Stimulated activated CD4-positive, alpha-beta T cell treated with anti-CD3 and anti-CD28 coated beads, Interleukin-15, amount 100 ng/mL, for 24 hours (primary cell): ENCODE measurements at regions not wholly inside any gene's neighbourhood (a gene's known extent, or its start where the extent isn't known, plus 50 kb on each side); places are given as distances from the start of the nearest gene placed in this dataset.
"Not testable (repeated sequence)": the region's sequence is repeated elsewhere in the genome, so short reads cannot be mapped to it uniquely, and the experiment has no call there.

Source experiments
- DNase-seq: peaks from one replicate; pipeline ENCODE4 v3.0.0-alpha.2; 2020

GRCh38 chr6:130720076-130720715 lies 107.0 kb upstream of the SMLR1 start:
- DNase-seq, result no peak

- no peak for DNase-seq
Measured at GRCh38 chr6:130724089-130724488, 103.1 kb upstream of the SMLR1 start.

GRCh38 chr6:130725551-130725950 lies 101.7 kb upstream of the SMLR1 start:
- no peak for DNase-seq

- DNase-seq, result not testable (repeated sequence)
Measured at GRCh38 chr6:130728064-130728463, 99.1 kb upstream of the SMLR1 start.

GRCh38 chr6:130730600-130730999 lies 96.6 kb upstream of the SMLR1 start:
- DNase-seq, result no peak

- no peak for DNase-seq
Measured at GRCh38 chr6:130734161-130734560, 93.0 kb upstream of the SMLR1 start.

- no peak for DNase-seq
Measured at GRCh38 chr6:130740308-130740707, 86.9 kb upstream of the SMLR1 start.

- DNase-seq, result no peak
Measured at GRCh38 chr6:130742131-130742681, 85.0 kb upstream of the SMLR1 start.

GRCh38 chr6:130743175-130743574 lies 84.0 kb upstream of the SMLR1 start:
- DNase-seq, result no peak

- DNase-seq, result no peak
Measured at GRCh38 chr6:130744576-130745366, 82.4 kb upstream of the SMLR1 start.

- DNase-seq, result no peak
Measured at GRCh38 chr6:130748041-130748440, 79.2 kb upstream of the SMLR1 start.

GRCh38 chr6:130749402-130749801 lies 77.8 kb upstream of the SMLR1 start:
- no peak for DNase-seq

GRCh38 chr6:130752267-130752666 lies 74.9 kb upstream of the SMLR1 start:
- DNase-seq, result no peak

GRCh38 chr6:130754786-130755367 lies 72.3 kb upstream of the SMLR1 start:
- no peak for DNase-seq

- DNase-seq, result no peak
Measured at GRCh38 chr6:130755368-130756034, 71.7 kb upstream of the SMLR1 start.

GRCh38 chr6:130756824-130757223 lies 70.4 kb upstream of the SMLR1 start:
- DNase-seq, result no peak

- no peak for DNase-seq
Measured at GRCh38 chr6:130758813-130759212, 68.4 kb upstream of the SMLR1 start.

- DNase-seq, result no peak
Measured at GRCh38 chr6:130760006-130760405, 67.2 kb upstream of the SMLR1 start.

- DNase-seq, result no peak
Measured at GRCh38 chr6:130761286-130761685, 65.9 kb upstream of the SMLR1 start.

- no peak for DNase-seq
Measured at GRCh38 chr6:130765181-130765727, 62.0 kb upstream of the SMLR1 start.

- no peak for DNase-seq
Measured at GRCh38 chr6:130766239-130767144, 60.7 kb upstream of the SMLR1 start.

- DNase-seq, result no peak
Measured at GRCh38 chr6:130769861-130770260, 57.3 kb upstream of the SMLR1 start.
